HL-60 (cell line): ENCODE measurements at regions not wholly inside any gene's neighbourhood (a gene's known extent, or its start where the extent isn't known, plus 50 kb on each side); places are given as distances from the start of the nearest gene placed in this dataset.
A peak's percentile ranks its signal among the peaks of the same experiment; 100 is the strongest.

ENCODE experiments used
- DNase-seq, 2 experiments: peaks; one replicate each; pipeline ENCODE4 v3.0.0-alpha.2; 2010 to 2020; ENCODE audit warnings: low read depth in 1 of 2, low spot score in 1 of 2
- H3K27ac ChIP-seq: fragments of 250-450 bp; sonication (Bioruptor Pico); replicated peaks from 2 replicates; pipeline ENCODE4 v1.5.1; 2020; ENCODE audit warnings: mild to moderate bottlenecking, moderate library complexity
- H3K27me3 ChIP-seq: fragments of 250-450 bp; sonication (Bioruptor Pico); 2 replicates; pipeline ENCODE4 v1.5.1; 2021; ENCODE audit warnings: mild to moderate bottlenecking, moderate library complexity; ENCODE audit not compliant: insufficient read depth, poor library complexity, severe bottlenecking
- H3K4me3 ChIP-seq: replicated peaks from 2 replicates; pipeline ENCODE4 v1.5.1; 2011; ENCODE audit warnings: mild to moderate bottlenecking, control low read depth, low read length; ENCODE audit not compliant: insufficient read depth
- CTCF ChIP-seq: IDR thresholded peaks from one replicate; pipeline ENCODE4 v1.5.1; 2011; ENCODE audit warnings: low read length, control low read depth, inconsistent platforms; ENCODE audit not compliant: insufficient read depth
- GABPA ChIP-seq: IDR thresholded peaks from 2 replicates; pipeline ENCODE4 v1.6.1; 2012; ENCODE audit warnings: low read depth
- POLR2AphosphoS5 ChIP-seq: IDR thresholded peaks from 2 replicates; pipeline ENCODE4 v1.6.1; 2012; ENCODE audit warnings: low read depth
- REST ChIP-seq: IDR thresholded peaks from 2 replicates; pipeline ENCODE4 v1.6.1; 2012; ENCODE audit warnings: low read depth; ENCODE audit not compliant: insufficient replicate concordance
- SPI1 ChIP-seq: IDR thresholded peaks from 2 replicates; pipeline ENCODE4 v1.6.1; 2012; ENCODE audit warnings: low read depth, mild to moderate bottlenecking, borderline replicate concordance

- H3K27ac ChIP-seq, result no peak overlapping the region
- peak; percentile 20 to 45 for DNase-seq
- H3K27me3 ChIP-seq, result no peaks in the 10 kb centered on the region
- H3K4me3 ChIP-seq, result no peak overlapping the region
- TF ChIP-seq POLR2AphosphoS5, result no peak
- TF ChIP-seq CTCF, result peak; percentile 48
- no peak for TF ChIP-seq GABPA
Measured at GRCh38 chr15:45795440-45796069, 160.7 kb downstream of the SQOR start.

GRCh38 chr15:45796433-45796832 lies 161.6 kb downstream of the SQOR start:
- Histone ChIP-seq H3K4me3 (no peak overlapping the region), H3K27ac (no peak overlapping the region), H3K27me3 (no peaks in the 10 kb centered on the region)
- DNase-seq, result no peak
- TF ChIP-seq CTCF, result no peak
- no peak for TF ChIP-seq REST

- no peak overlapping the region for H3K27ac ChIP-seq
Measured at GRCh38 chr15:45799508-45799907, 164.7 kb downstream of the SQOR start.

More at GRCh38 chr15:45799508-45799907, 164.7 kb downstream of the SQOR start:
- no peak for TF ChIP-seq CTCF
- no peak for TF ChIP-seq POLR2AphosphoS5
- TF ChIP-seq REST, result no peak
- no peak for TF ChIP-seq SPI1
- no peak for TF ChIP-seq GABPA
- no peak for DNase-seq
- Histone ChIP-seq H3K27me3 (no peaks in the 10 kb centered on the region), H3K4me3 (no peak overlapping the region)
